CD4-positive, alpha-beta memory T cell (primary cell): ENCODE measurements at regions not wholly inside any gene's neighbourhood (a gene's known extent, or its start where the extent isn't known, plus 50 kb on each side); places are given as distances from the start of the nearest gene placed in this dataset.

Experiments used
- CTCF ChIA-PET: fragments of 350-600 bp; sonication (Branson Sonifier 250); formaldehyde crosslinking; loops from one replicate; lab custom pipeline; 2021; ENCODE audit warnings: inconsistent platforms; ENCODE audit not compliant: partially characterized antibody; lab: Charles Lee
- POLR2A ChIA-PET: fragments of 350-600 bp; sonication (Branson Sonifier 250); formaldehyde crosslinking; loops from one replicate; lab custom pipeline; 2021; ENCODE audit not compliant: partially characterized antibody; lab: Charles Lee
- DNase-seq, 5 donors: peaks; one replicate each; pipeline versions ENCODE4 v3.0.0 to v3.0.0-alpha.2; 2020 to 2022; ENCODE audit warnings: mixed read lengths in 1 of 5
- H3K27ac ChIP-seq: one replicate; pipeline ENCODE4 v1.7.0; 2013; ENCODE audit warnings: low read depth, low read length
- H3K27me3 ChIP-seq: 2 replicates; pipeline ENCODE4 v1.7.0; 2013; ENCODE audit warnings: mild to moderate bottlenecking, low read length, moderate library complexity; ENCODE audit not compliant: insufficient read depth
- H3K36me3 ChIP-seq: 2 replicates; pipeline ENCODE4 v1.7.0; 2013; ENCODE audit warnings: mild to moderate bottlenecking, low read length, moderate library complexity; ENCODE audit not compliant: insufficient read depth
- H3K4me1 ChIP-seq: 2 replicates; pipeline ENCODE4 v1.7.0; 2013; ENCODE audit warnings: mild to moderate bottlenecking, low read length, moderate library complexity; ENCODE audit not compliant: insufficient read depth
- H3K4me3 ChIP-seq, 2 donors: one replicate each; pipeline ENCODE4 v1.7.0; 2013; ENCODE audit warnings: low read length in 2 of 2, mild to moderate bottlenecking in 1 of 2
- H3K9me3 ChIP-seq, 2 donors: one replicate each; pipeline ENCODE4 v1.7.0; 2013; ENCODE audit warnings: low read length in 2 of 2, control low read depth in 1 of 2; ENCODE audit not compliant: control insufficient read depth in 1 of 2
- H3K27ac Mint-ChIP-seq, 7 donors: one replicate each; pipeline ENCODE4 v1.8.0; 2020 to 2021; ENCODE audit warnings: mixed read lengths in 7 of 7, mild to moderate bottlenecking in 6 of 7, inconsistent platforms in 3 of 7, moderate library complexity in 3 of 7
- H3K27me3 Mint-ChIP-seq, 2 donors: one replicate each; pipeline ENCODE4 v1.8.0; 2020 to 2021; ENCODE audit warnings: mixed read lengths in 2 of 2
- H3K36me3 Mint-ChIP-seq, 2 donors: one replicate each; pipeline ENCODE4 v1.8.0; 2020 to 2021; ENCODE audit warnings: mixed read lengths in 2 of 2, inconsistent platforms in 1 of 2, mild to moderate bottlenecking in 1 of 2
- H3K4me1 Mint-ChIP-seq, 4 donors: one replicate each; pipeline ENCODE4 v1.8.0; 2020 to 2021; ENCODE audit warnings: mixed read lengths in 4 of 4, mild to moderate bottlenecking in 1 of 4
- H3K4me3 Mint-ChIP-seq, 8 donors: one replicate each; pipeline ENCODE4 v1.8.0; 2020 to 2021; ENCODE audit warnings: mixed read lengths in 8 of 8, mild to moderate bottlenecking in 7 of 8, moderate library complexity in 6 of 8, inconsistent platforms in 3 of 8
- H3K9me3 Mint-ChIP-seq, 8 donors: one replicate each; pipeline ENCODE4 v1.8.0; 2020 to 2021; ENCODE audit warnings: mixed read lengths in 8 of 8, mild to moderate bottlenecking in 5 of 8, inconsistent platforms in 3 of 8, moderate library complexity in 1 of 8
- intact Hi-C: fragments of 100-400 bp; cut with micrococcal nuclease; formaldehyde crosslinking; loops from one replicate; pipeline ENCODE4 v1.15.1; 2023

- Histone ChIP-seq H3K4me1 (no peaks in the 10 kb centered on the region), H3K27ac (no peak overlapping the region), H3K27me3 (no peaks in the 10 kb centered on the region), H3K36me3 (no peaks in the 10 kb centered on the region), H3K9me3 (no peaks in the 10 kb centered on the region), H3K4me3 (no peak overlapping the region)
- DNase-seq, result no peak
- Mint-ChIP-seq H3K27ac (no peak overlapping the region), H3K27me3 (peaks cover 0 to 11% of the 10 kb centered on the region in 2 donors), H3K36me3 (no peaks in the 10 kb centered on the region), H3K9me3 (no peaks in the 10 kb centered on the region), H3K4me3 (no peak overlapping the region), H3K4me1 (peaks cover 0 to 4% (median under 1%) of the 10 kb centered on the region in 4 donors)
- ChIA-PET CTCF (no interaction called here), POLR2A (no interaction called here)
- intact Hi-C loops, result no loop called here
Measured at GRCh38 chr6:170045981-170046667, 244.8 kb downstream of the DLL1 start.

- Mint-ChIP-seq H3K36me3 (no peaks in the 10 kb centered on the region), H3K4me3 (no peak overlapping the region), H3K9me3 (peaks cover 0 to 2% (median 0%) of the 10 kb centered on the region in 8 donors), H3K27me3 (peaks cover 0 to 11% of the 10 kb centered on the region in 2 donors), H3K27ac (no peak overlapping the region), H3K4me1 (peaks cover 0 to 4% (median under 1%) of the 10 kb centered on the region in 4 donors)
- H3K27ac ChIP-seq, result no peak overlapping the region
- no peak overlapping the region for H3K4me3 ChIP-seq
- H3K9me3 ChIP-seq, result no peaks in the 10 kb centered on the region
- intact Hi-C loops, result no loop called here
- no peaks in the 10 kb centered on the region for H3K4me1 ChIP-seq
- CTCF ChIA-PET, result no interaction called here
- DNase-seq, result no peak
- no peaks in the 10 kb centered on the region for H3K27me3 ChIP-seq
- POLR2A ChIA-PET, result no interaction called here
- no peaks in the 10 kb centered on the region for H3K36me3 ChIP-seq
Measured at GRCh38 chr6:170045563-170045960, 245.3 kb downstream of the DLL1 start.

GRCh38 chr6:170044836-170045562, 245.9 kb downstream of the DLL1 start:
- no peak overlapping the region for H3K4me3 Mint-ChIP-seq
- POLR2A ChIA-PET, result interaction anchor here (0.6 kb wide), 1 partner anchor 9 kb away, joined by 3 read pairs; no protein-coding TSS in a partner anchor
- no peaks in the 10 kb centered on the region for H3K36me3 Mint-ChIP-seq
- no peak for DNase-seq
- H3K27me3 Mint-ChIP-seq, result peaks cover 0 to 12% of the 10 kb centered on the region in 2 donors
- no peak overlapping the region for H3K27ac Mint-ChIP-seq
- Histone ChIP-seq H3K9me3 (no peaks in the 10 kb centered on the region), H3K27me3 (no peaks in the 10 kb centered on the region), H3K4me1 (no peaks in the 10 kb centered on the region), H3K36me3 (no peaks in the 10 kb centered on the region), H3K27ac (no peak overlapping the region), H3K4me3 (no peak overlapping the region)
- intact Hi-C loops, result no loop called here
- H3K4me1 Mint-ChIP-seq, result peaks cover 0 to 4% (median under 1%) of the 10 kb centered on the region in 4 donors
- CTCF ChIA-PET, result no interaction called here
- H3K9me3 Mint-ChIP-seq, result peaks cover 0 to 2% (median 0%) of the 10 kb centered on the region in 8 donors

GRCh38 chr6:170043881-170044790, 246.7 kb downstream of the DLL1 start:
- Histone ChIP-seq H3K4me1 (no peaks in the 10 kb centered on the region), H3K27me3 (no peaks in the 10 kb centered on the region), H3K27ac (no peak overlapping the region), H3K4me3 (no peak overlapping the region), H3K9me3 (no peaks in the 10 kb centered on the region), H3K36me3 (no peaks in the 10 kb centered on the region)
- peaks cover 0 to 2% (median under 1%) of the 10 kb centered on the region in 4 donors for H3K4me1 Mint-ChIP-seq
- no peaks in the 10 kb centered on the region for H3K36me3 Mint-ChIP-seq
- ChIA-PET POLR2A (interaction anchor here (0.6 kb wide), 1 partner anchor 8 kb away, joined by 3 read pairs; no protein-coding TSS in a partner anchor), CTCF (no interaction called here)
- no peak overlapping the region for H3K27ac Mint-ChIP-seq
- intact Hi-C loops, result no loop called here
- H3K4me3 Mint-ChIP-seq, result no peak overlapping the region
- DNase-seq, result no peak
- H3K27me3 Mint-ChIP-seq, result peaks cover 0 to 11% of the 10 kb centered on the region in 2 donors
- peaks cover 0 to 3% (median 0%) of the 10 kb centered on the region in 8 donors for H3K9me3 Mint-ChIP-seq

- H3K27ac Mint-ChIP-seq, result no peak overlapping the region
- ChIA-PET POLR2A (no interaction called here), CTCF (no interaction called here)
- Histone ChIP-seq H3K9me3 (no peaks in the 10 kb centered on the region), H3K4me3 (no peak overlapping the region), H3K27ac (no peak overlapping the region), H3K27me3 (no peaks in the 10 kb centered on the region), H3K4me1 (no peaks in the 10 kb centered on the region), H3K36me3 (no peaks in the 10 kb centered on the region)
- no peaks in the 10 kb centered on the region for H3K36me3 Mint-ChIP-seq
- DNase-seq, result no peak
- H3K4me3 Mint-ChIP-seq, result no peak overlapping the region
- peaks cover 0 to 8% of the 10 kb centered on the region in 2 donors for H3K27me3 Mint-ChIP-seq
- peaks cover 0 to 7% (median 0%) of the 10 kb centered on the region in 8 donors for H3K9me3 Mint-ChIP-seq
- intact Hi-C loops, result no loop called here
- H3K4me1 Mint-ChIP-seq, result peaks cover 0 to 1% (median 0%) of the 10 kb centered on the region in 4 donors
Measured at GRCh38 chr6:170043150-170043819, 247.6 kb downstream of the DLL1 start.

- Histone ChIP-seq H3K27me3 (no peaks in the 10 kb centered on the region), H3K4me3 (no peak overlapping the region), H3K4me1 (no peaks in the 10 kb centered on the region), H3K36me3 (no peaks in the 10 kb centered on the region), H3K9me3 (no peaks in the 10 kb centered on the region), H3K27ac (no peak overlapping the region)
- Mint-ChIP-seq H3K4me1 (peaks cover 0 to 1% (median 0%) of the 10 kb centered on the region in 4 donors), H3K27me3 (peaks cover 0 to 8% of the 10 kb centered on the region in 2 donors), H3K36me3 (no peaks in the 10 kb centered on the region), H3K9me3 (peaks cover 0 to 8% (median 0%) of the 10 kb centered on the region in 8 donors), H3K4me3 (no peak overlapping the region), H3K27ac (no peak overlapping the region)
- CTCF ChIA-PET, result no interaction called here
- POLR2A ChIA-PET, result no interaction called here
- intact Hi-C loops, result no loop called here
- no peak for DNase-seq
Measured at GRCh38 chr6:170042596-170043118, 248.2 kb downstream of the DLL1 start.
